Left ventricle myocardium superior (tissue), 1 donor: ENCODE measurements at regions not wholly inside any gene's neighbourhood (a gene's known extent, or its start where the extent isn't known, plus 50 kb on each side); places are given as distances from the start of the nearest gene placed in this dataset.

Experiments
- ATAC-seq: fragments of 200-7000 bp; cut with Tn5 transposase; one replicate; pipeline ENCODE4 v1.9.1; 2020; ENCODE audit warnings: mild to moderate bottlenecking, moderate library complexity
- DNase-seq: peaks from one replicate; pipeline ENCODE4 v3.0.0-alpha.2; 2020
- intact Hi-C: fragments of 100-400 bp; cut with micrococcal nuclease; formaldehyde crosslinking; loops from one replicate; pipeline ENCODE4 v1.11.0; 2022
- donor health status: DM: no; HTN: yes; CAD: no; lungs with severe emphysema.

DNA sequence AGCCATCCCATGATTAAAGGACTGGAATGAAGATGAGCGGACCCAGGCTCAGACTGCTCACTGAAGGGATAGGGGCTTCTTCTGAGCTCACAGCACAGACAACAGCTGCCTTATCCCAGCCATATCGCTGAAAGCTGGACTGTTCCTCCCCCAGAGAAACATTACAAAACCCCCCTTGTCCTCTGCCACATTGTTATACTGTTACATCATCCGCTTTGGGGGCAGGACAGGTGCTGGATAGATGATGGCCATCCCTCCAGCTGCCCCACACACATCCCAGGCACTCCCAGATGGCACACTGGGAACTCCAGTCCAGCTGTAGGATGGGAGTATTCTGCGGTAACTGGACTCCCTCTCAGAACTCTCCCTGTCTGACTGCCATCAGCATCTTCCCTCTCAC, 58.7 kb upstream of the BTRC start:
- DNase-seq (no peak), ATAC-seq (no peak)
- intact Hi-C loops, result no loop called here

DNA sequence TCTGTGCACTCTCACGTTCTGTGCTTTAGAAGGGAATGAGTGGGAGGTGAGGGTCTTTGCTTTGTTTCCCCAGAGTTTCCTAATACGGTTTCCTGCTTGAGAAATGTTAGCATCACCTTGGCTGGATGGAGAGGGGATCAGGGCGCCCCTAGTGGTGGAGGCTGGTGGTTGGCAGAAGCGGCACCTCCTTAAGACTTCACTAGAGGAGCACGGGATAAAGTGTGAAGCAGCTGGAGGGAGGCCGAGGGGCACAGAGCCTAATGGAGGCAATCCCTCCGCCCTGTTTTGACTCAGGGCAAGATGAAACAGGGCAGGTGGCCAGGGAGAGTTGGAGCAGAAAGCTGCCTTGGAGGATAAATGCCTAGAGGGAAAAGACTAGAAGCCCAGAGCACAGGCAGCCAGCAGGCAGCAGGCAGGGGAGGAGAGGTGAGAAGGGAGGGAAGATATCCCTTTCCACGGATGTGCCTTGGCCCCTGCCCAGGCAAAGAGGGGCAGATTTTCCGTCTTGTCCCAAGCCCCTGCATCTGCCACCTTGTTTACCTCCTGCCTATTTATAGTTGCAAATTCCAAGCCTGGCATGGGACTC, 56.0 kb upstream of the BTRC start:
- intact Hi-C loops, result no loop called here
- peak; percentile 44 for ATAC-seq
- DNase-seq, result peak; percentile 67

GRCh38 chr10:101299211-101299610, 54.8 kb upstream of the BTRC start:
- no peak for DNase-seq
- intact Hi-C loops, result no loop called here
- ATAC-seq, result no peak

- ATAC-seq (peak; percentile 90), DNase-seq (peak; percentile 44)
- intact Hi-C loops, result loop anchor here (10.0 kb wide), 1 partner anchor 144 kb away; no protein-coding TSS in a partner anchor
Measured at GRCh38 chr10:101301111-101301731, 52.7 kb upstream of the BTRC start.

GRCh38 chr10:101303087-101303703, 50.8 kb upstream of the BTRC start:
- intact Hi-C loops, result loop anchor here (10.0 kb wide), 1 partner anchor 142 kb away; no protein-coding TSS in a partner anchor
- DNase-seq (no peak), ATAC-seq (no peak)
